Suprapubic skin (tissue), 4 donors: ENCODE measurements at regions not wholly inside any gene's neighbourhood (a gene's known extent, or its start where the extent isn't known, plus 50 kb on each side); places are given as distances from the start of the nearest gene placed in this dataset.

Experiments
- CTCF ChIP-seq, 2 donors: fragments of 200-600 bp in 1 of 2; fragments of 450-650 bp in 1 of 2; sonication (generic) in 1 of 2; IDR thresholded peaks; one replicate each; pipeline ENCODE4 v1.5.1; 2016 to 2019; ENCODE audit warnings: antibody characterized with exemption in 2 of 2, mild to moderate bottlenecking in 1 of 2, moderate library complexity in 1 of 2
- EP300 ChIP-seq: sonication (generic); formaldehyde crosslinking; IDR thresholded peaks from one replicate; pipeline ENCODE4 v1.6.1; 2017; ENCODE audit warnings: antibody characterized with exemption
- POLR2A ChIP-seq, 2 donors: fragments of 450-650 bp; IDR thresholded peaks; one replicate each; pipeline ENCODE4 v1.6.1; 2017; ENCODE audit warnings: antibody characterized with exemption in 2 of 2, mild to moderate bottlenecking in 2 of 2, moderate library complexity in 2 of 2
- POLR2AphosphoS5 ChIP-seq, 3 donors: sonication (generic); formaldehyde crosslinking; IDR thresholded peaks; one replicate each; pipeline ENCODE4 v1.6.1; 2017; ENCODE audit warnings: antibody characterized with exemption in 3 of 3

DNA sequence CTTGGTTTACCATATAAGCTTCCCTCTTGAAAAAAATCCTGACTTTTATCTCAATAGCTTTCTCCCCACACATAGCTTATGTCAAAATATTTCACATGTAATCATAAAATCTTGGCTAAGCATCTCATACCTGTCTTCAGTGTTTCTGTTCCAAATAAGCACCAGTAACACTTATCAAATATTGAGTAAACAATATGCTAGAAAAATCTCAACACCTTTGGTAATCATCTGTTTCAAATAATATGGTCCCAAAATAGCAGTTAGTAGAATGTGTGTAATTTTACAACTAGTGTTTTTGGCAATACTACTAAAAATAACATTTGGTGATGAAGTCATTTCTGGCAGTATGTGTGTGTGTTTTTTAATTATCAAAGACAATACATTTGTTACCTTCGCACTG, 2138.2 kb downstream of the PCDH7 start:
- no peak for TF ChIP-seq CTCF (IDR thresholded peaks at IDR 0.05)
- TF ChIP-seq POLR2AphosphoS5 (IDR thresholded peaks at IDR 0.05): no peak
- no peak for TF ChIP-seq POLR2A (IDR thresholded peaks at IDR 0.05)
- TF ChIP-seq EP300: no peak
